CD4-positive, alpha-beta T cell (primary cell): ENCODE measurements at regions not wholly inside any gene's neighbourhood (a gene's known extent, or its start where the extent isn't known, plus 50 kb on each side); places are given as distances from the start of the nearest gene placed in this dataset.

ENCODE experiments used
- ATAC-seq: fragments of 200-7000 bp; cut with Tn5 transposase; one replicate; pipeline ENCODE4 v1.10.0; 2022; ENCODE audit warnings: mild to moderate bottlenecking; ENCODE audit not compliant: poor library complexity
- CTCF ChIA-PET: fragments of 350-600 bp; sonication (Branson Sonifier 250); formaldehyde crosslinking; loops from one replicate; lab custom pipeline; 2021; ENCODE audit warnings: antibody characterized with exemption, inconsistent platforms; lab: Charles Lee
- POLR2A ChIA-PET: fragments of 350-600 bp; sonication (Branson Sonifier 250); formaldehyde crosslinking; loops from one replicate; lab custom pipeline; 2021; ENCODE audit warnings: antibody characterized with exemption, inconsistent platforms; lab: Charles Lee
- DNase-seq, 14 experiments: peaks; one replicate each; pipeline ENCODE4 v3.0.0-alpha.2; 2013 to 2020; ENCODE audit warnings: mixed read lengths in 2 of 14
- H3K27ac ChIP-seq, 2 donors: one replicate each; pipeline versions ENCODE4 v1.5.1 to v1.7.0; 2013; ENCODE audit warnings: low read length in 2 of 2, low read depth in 1 of 2, mild to moderate bottlenecking in 1 of 2
- H3K27me3 ChIP-seq, 2 experiments: 1 replicate in 1 of 2; 2 replicates in 1 of 2; pipeline versions ENCODE4 v1.6.1 to v1.7.0; 2013; ENCODE audit warnings: low read length in 2 of 2, control low read depth in 1 of 2, mild to moderate bottlenecking in 1 of 2, moderate library complexity in 1 of 2; ENCODE audit not compliant: insufficient read depth in 2 of 2, control insufficient read depth in 1 of 2
- H3K36me3 ChIP-seq: one replicate; pipeline ENCODE4 v1.6.1; 2013; ENCODE audit warnings: low read length, control low read depth; ENCODE audit not compliant: insufficient read depth
- H3K4me1 ChIP-seq: one replicate; pipeline ENCODE4 v1.6.1; 2013; ENCODE audit warnings: low read length, control low read depth; ENCODE audit not compliant: insufficient read depth
- H3K4me3 ChIP-seq: one replicate; pipeline ENCODE4 v1.5.1; 2013; ENCODE audit warnings: mild to moderate bottlenecking, low read length, moderate library complexity
- H3K9me3 ChIP-seq, 2 experiments: 1 replicate in 1 of 2; 2 replicates in 1 of 2; pipeline versions ENCODE4 v1.6.1 to v1.7.0; 2013; ENCODE audit warnings: low read length in 2 of 2, mild to moderate bottlenecking in 2 of 2, control low read depth in 1 of 2, moderate library complexity in 1 of 2; ENCODE audit not compliant: control insufficient read depth in 1 of 2, insufficient read depth in 1 of 2
- H3K27ac Mint-ChIP-seq: one replicate; pipeline ENCODE4 v1.8.0; 2020; ENCODE audit warnings: mixed read lengths
- H3K27me3 Mint-ChIP-seq: one replicate; pipeline ENCODE4 v1.8.0; 2021; ENCODE audit warnings: mixed read lengths
- H3K36me3 Mint-ChIP-seq: one replicate; pipeline ENCODE4 v1.8.0; 2021; ENCODE audit warnings: low read depth, mixed read lengths
- H3K4me1 Mint-ChIP-seq: one replicate; pipeline ENCODE4 v1.8.0; 2021; ENCODE audit warnings: low read depth, mixed read lengths
- H3K4me3 Mint-ChIP-seq: one replicate; pipeline ENCODE4 v1.8.0; 2020; ENCODE audit warnings: mild to moderate bottlenecking, mixed read lengths
- H3K9me3 Mint-ChIP-seq: one replicate; pipeline ENCODE4 v1.8.0; 2020; ENCODE audit warnings: mixed read lengths
- CTCF ChIP-seq: fragments of 200-600 bp; IDR thresholded peaks from one replicate; pipeline ENCODE4 v1.8.0; 2022; ENCODE audit warnings: antibody characterized with exemption, mild to moderate bottlenecking
- intact Hi-C, 2 experiments: fragments of 100-400 bp; cut with DNase I in 1 of 2; cut with micrococcal nuclease in 1 of 2; formaldehyde crosslinking; loops; one replicate each; pipeline versions ENCODE4 v1.15.1 to v1.9.0; 2023 to 2025; cut with DNase I, micrococcal nuclease

- POLR2A ChIA-PET = no interaction called here
- no peak for TF ChIP-seq CTCF
- intact Hi-C loops = no loop called here
Measured at GRCh38 chr4:185870366-185870765, 58.4 kb upstream of the SORBS2 start.

GRCh38 chr4:185872747-185873380 is 60.9 kb upstream of the SORBS2 start:
- Histone ChIP-seq H3K27me3 (no peaks in the 10 kb centered on the region), H3K4me1 (no peaks in the 10 kb centered on the region), H3K36me3 (no peaks in the 10 kb centered on the region), H3K9me3 (no peaks in the 10 kb centered on the region), H3K27ac (no peak overlapping the region), H3K4me3 (no peak overlapping the region)
- CTCF ChIA-PET = no interaction called here
- DNase-seq (no peak), ATAC-seq (no peak)
- no peak overlapping the region for H3K4me3 Mint-ChIP-seq
- no peaks in the 10 kb centered on the region for H3K9me3 Mint-ChIP-seq
- no peaks in the 10 kb centered on the region for H3K4me1 Mint-ChIP-seq
- TF ChIP-seq CTCF = no peak
- intact Hi-C loops = no loop called here
- POLR2A ChIA-PET = no interaction called here
- no peak overlapping the region for H3K27ac Mint-ChIP-seq
- H3K27me3 Mint-ChIP-seq = no peaks in the 10 kb centered on the region
- no peaks in the 10 kb centered on the region for H3K36me3 Mint-ChIP-seq

More at GRCh38 chr4:185870366-185870765, 58.4 kb upstream of the SORBS2 start:
- H3K36me3 Mint-ChIP-seq = no peaks in the 10 kb centered on the region
- H3K4me1 Mint-ChIP-seq = no peaks in the 10 kb centered on the region
- no peak overlapping the region for H3K27ac ChIP-seq
- H3K4me1 ChIP-seq = no peaks in the 10 kb centered on the region
- DNase-seq (no peak), ATAC-seq (no peak)
- H3K4me3 Mint-ChIP-seq = no peak overlapping the region
- no peaks in the 10 kb centered on the region for H3K27me3 ChIP-seq
- CTCF ChIA-PET = no interaction called here
- no peaks in the 10 kb centered on the region for H3K27me3 Mint-ChIP-seq
- no peak overlapping the region for H3K4me3 ChIP-seq
- no peaks in the 10 kb centered on the region for H3K36me3 ChIP-seq
- no peak overlapping the region for H3K27ac Mint-ChIP-seq
- H3K9me3 ChIP-seq = no peaks in the 10 kb centered on the region
- no peaks in the 10 kb centered on the region for H3K9me3 Mint-ChIP-seq

GRCh38 chr4:185874516-185875230 is 62.7 kb upstream of the SORBS2 start:
- no peak overlapping the region for H3K4me3 Mint-ChIP-seq
- H3K4me3 ChIP-seq = no peak overlapping the region
- TF ChIP-seq CTCF = no peak
- H3K36me3 ChIP-seq = no peaks in the 10 kb centered on the region
- no peak for DNase-seq
- no peaks in the 10 kb centered on the region for H3K27me3 Mint-ChIP-seq
- intact Hi-C loops = no loop called here
- H3K4me1 ChIP-seq = no peaks in the 10 kb centered on the region
- H3K9me3 ChIP-seq = peaks cover 0 to 8% of the 10 kb centered on the region in 2 experiments
- no peaks in the 10 kb centered on the region for H3K9me3 Mint-ChIP-seq
- H3K4me1 Mint-ChIP-seq = no peaks in the 10 kb centered on the region
- no peaks in the 10 kb centered on the region for H3K27me3 ChIP-seq
- H3K27ac ChIP-seq = no peak overlapping the region
- ChIA-PET POLR2A (no interaction called here), CTCF (interaction anchor here (0.6 kb wide), 1 partner anchor 923 kb away, joined by 3 read pairs; no protein-coding TSS in a partner anchor)
- H3K36me3 Mint-ChIP-seq = no peaks in the 10 kb centered on the region
- no peak overlapping the region for H3K27ac Mint-ChIP-seq
- ATAC-seq = no peak
